HEK293T (cell line): ENCODE measurements at regions not wholly inside any gene's neighbourhood (a gene's known extent, or its start where the extent isn't known, plus 50 kb on each side); places are given as distances from the start of the nearest gene placed in this dataset.

Source experiments
- ARNT ChIP-seq: fragments of 450-650 bp; IDR thresholded peaks from 2 replicates; pipeline ENCODE4 v1.6.1; 2017; ENCODE audit warnings: mild to moderate bottlenecking
- BHLHE40 ChIP-seq: fragments of 450-650 bp; IDR thresholded peaks from 2 replicates; pipeline ENCODE4 v1.6.1; 2016; ENCODE audit warnings: mild to moderate bottlenecking, moderate library complexity, borderline replicate concordance
- ELF4 ChIP-seq: fragments of 450-650 bp; IDR thresholded peaks from 2 replicates; pipeline ENCODE4 v1.6.1; 2017; ENCODE audit warnings: antibody characterized with exemption
- FOXA1 ChIP-seq: fragments of 450-650 bp; IDR thresholded peaks from 2 replicates; pipeline ENCODE4 v1.6.1; 2016; ENCODE audit warnings: mild to moderate bottlenecking
- FOXM1 ChIP-seq: fragments of 450-650 bp; IDR thresholded peaks from 2 replicates; pipeline ENCODE4 v1.6.1; 2017; ENCODE audit warnings: mild to moderate bottlenecking, borderline replicate concordance
- NFRKB ChIP-seq: fragments of 450-650 bp; IDR thresholded peaks from 2 replicates; pipeline ENCODE4 v1.6.1; 2016; ENCODE audit warnings: mild to moderate bottlenecking, moderate library complexity
- SP1 ChIP-seq: fragments of 450-650 bp; IDR thresholded peaks from 2 replicates; pipeline ENCODE4 v1.6.1; 2017
- SUZ12 ChIP-seq: fragments of 450-650 bp; IDR thresholded peaks from 2 replicates; pipeline ENCODE4 v1.6.1; 2016; ENCODE audit warnings: mild to moderate bottlenecking
- ZNF384 ChIP-seq: fragments of 450-650 bp; IDR thresholded peaks from 2 replicates; pipeline ENCODE4 v1.6.1; 2016

- no peak for TF ChIP-seq ARNT
- TF ChIP-seq SUZ12, result no peak
- TF ChIP-seq FOXM1, result no peak
- TF ChIP-seq NFRKB, result no peak
- no peak for TF ChIP-seq BHLHE40
- no peak for TF ChIP-seq FOXA1
- TF ChIP-seq ELF4, result no peak
- TF ChIP-seq SP1, result no peak
- TF ChIP-seq ZNF384, result no peak
Observed at GRCh38 chr13:78832461-78832860, 173.5 kb upstream of the OBI1 start.
